ENCODE measurements at regions not wholly inside any gene's neighbourhood (a gene's known extent, or its start where the extent isn't known, plus 50 kb on each side); places are given as distances from the start of the nearest gene placed in this dataset.

GRCh38 chr1:10936998-10937901, 75.2 kb upstream of the TARDBP start:
- Histone ChIP-seq H3K9me3 (ENCODE audit: low read length) (no peaks in the 10 kb centered on the region), H3K4me3 (ENCODE audit: low read length) (no peak overlapping the region), H2AFZ (ENCODE audit: low read depth, low read length) (no peak overlapping the region), H3K36me3 (ENCODE audit: insufficient read depth, low read length) (no peaks in the 10 kb centered on the region), H3K4me1 (ENCODE audit: insufficient read depth, low read length) (peaks cover 6% of the 10 kb centered on the region), H3K27me3 (ENCODE audit: insufficient read depth, low read length) (peaks cover 28% of the 10 kb centered on the region)

GRCh38 chr1:10938741-10939417, 73.6 kb upstream of the TARDBP start:
- Histone ChIP-seq H2AFZ (ENCODE audit: low read depth, low read length) (no peak overlapping the region), H3K36me3 (ENCODE audit: insufficient read depth, low read length) (no peaks in the 10 kb centered on the region), H3K27me3 (ENCODE audit: insufficient read depth, low read length) (peaks cover 28% of the 10 kb centered on the region), H3K4me1 (ENCODE audit: insufficient read depth, low read length) (peaks cover 6% of the 10 kb centered on the region), H3K4me3 (ENCODE audit: low read length) (no peak overlapping the region), H3K9me3 (ENCODE audit: low read length) (no peaks in the 10 kb centered on the region)

- H3K4me1 ChIP-seq (ENCODE audit: insufficient read depth, low read length): peaks cover 6% of the 10 kb centered on the region
- peaks cover 35% of the 10 kb centered on the region for H3K27me3 ChIP-seq (ENCODE audit: insufficient read depth, low read length)
- H3K36me3 ChIP-seq (ENCODE audit: insufficient read depth, low read length): no peaks in the 10 kb centered on the region
- no peak overlapping the region for H3K4me3 ChIP-seq (ENCODE audit: low read length)
- no peaks in the 10 kb centered on the region for H3K9me3 ChIP-seq (ENCODE audit: low read length)
- no peak overlapping the region for H2AFZ ChIP-seq (ENCODE audit: low read depth, low read length)
These were observed 72.6 kb upstream of the TARDBP start for GRCh38 chr1:10939654-10940450.

GRCh38 chr1:10940451-10940804, 72.0 kb upstream of the TARDBP start:
- Histone ChIP-seq H3K27me3 (ENCODE audit: insufficient read depth, low read length) (peaks cover 35% of the 10 kb centered on the region), H3K36me3 (ENCODE audit: insufficient read depth, low read length) (no peaks in the 10 kb centered on the region), H2AFZ (ENCODE audit: low read depth, low read length) (no peak overlapping the region), H3K4me3 (ENCODE audit: low read length) (no peak overlapping the region), H3K9me3 (ENCODE audit: low read length) (no peaks in the 10 kb centered on the region), H3K4me1 (ENCODE audit: insufficient read depth, low read length) (peaks cover 6% of the 10 kb centered on the region)

- Histone ChIP-seq H3K27me3 (ENCODE audit: insufficient read depth, low read length) (peaks cover 35% of the 10 kb centered on the region), H3K4me3 (ENCODE audit: low read length) (no peak overlapping the region), H2AFZ (ENCODE audit: low read depth, low read length) (no peak overlapping the region), H3K36me3 (ENCODE audit: insufficient read depth, low read length) (no peaks in the 10 kb centered on the region), H3K4me1 (ENCODE audit: insufficient read depth, low read length) (peaks cover 6% of the 10 kb centered on the region), H3K9me3 (ENCODE audit: low read length) (no peaks in the 10 kb centered on the region)
These were observed 71.6 kb upstream of the TARDBP start for GRCh38 chr1:10940838-10941237.

- no peak overlapping the region for H2AFZ ChIP-seq (ENCODE audit: low read depth, low read length)
- peaks cover 6% of the 10 kb centered on the region for H3K4me1 ChIP-seq (ENCODE audit: insufficient read depth, low read length)
- no peak overlapping the region for H3K4me3 ChIP-seq (ENCODE audit: low read length)
- no peaks in the 10 kb centered on the region for H3K36me3 ChIP-seq (ENCODE audit: insufficient read depth, low read length)
- no peaks in the 10 kb centered on the region for H3K9me3 ChIP-seq (ENCODE audit: low read length)
- H3K27me3 ChIP-seq (ENCODE audit: insufficient read depth, low read length): peaks cover 35% of the 10 kb centered on the region
These were observed 70.4 kb upstream of the TARDBP start for GRCh38 chr1:10941891-10942541.

- peaks cover 4% of the 10 kb centered on the region for H3K4me1 ChIP-seq (ENCODE audit: insufficient read depth, low read length)
- H3K36me3 ChIP-seq (ENCODE audit: insufficient read depth, low read length): no peaks in the 10 kb centered on the region
- H3K4me3 ChIP-seq (ENCODE audit: low read length): no peak overlapping the region
- H3K9me3 ChIP-seq (ENCODE audit: low read length): no peaks in the 10 kb centered on the region
- peaks cover 40% of the 10 kb centered on the region for H3K27me3 ChIP-seq (ENCODE audit: insufficient read depth, low read length)
- H2AFZ ChIP-seq (ENCODE audit: low read depth, low read length): no peak overlapping the region
These were observed 69.9 kb upstream of the TARDBP start for GRCh38 chr1:10942542-10942912.

- Histone ChIP-seq H3K4me3 (ENCODE audit: low read length) (no peak overlapping the region), H3K9me3 (ENCODE audit: low read length) (no peaks in the 10 kb centered on the region), H3K27me3 (ENCODE audit: insufficient read depth, low read length) (peaks cover 40% of the 10 kb centered on the region), H3K36me3 (ENCODE audit: insufficient read depth, low read length) (no peaks in the 10 kb centered on the region), H2AFZ (ENCODE audit: low read depth, low read length) (no peak overlapping the region), H3K4me1 (ENCODE audit: insufficient read depth, low read length) (peaks cover 4% of the 10 kb centered on the region)
These were observed 69.4 kb upstream of the TARDBP start for GRCh38 chr1:10943041-10943440.

GRCh38 chr1:10943991-10944730, 68.3 kb upstream of the TARDBP start:
- Histone ChIP-seq H3K9me3 (ENCODE audit: low read length) (no peaks in the 10 kb centered on the region), H2AFZ (ENCODE audit: low read depth, low read length) (no peak overlapping the region), H3K4me1 (ENCODE audit: insufficient read depth, low read length) (peaks cover 4% of the 10 kb centered on the region), H3K27me3 (ENCODE audit: insufficient read depth, low read length) (peaks cover 32% of the 10 kb centered on the region), H3K36me3 (ENCODE audit: insufficient read depth, low read length) (no peaks in the 10 kb centered on the region), H3K4me3 (ENCODE audit: low read length) (no peak overlapping the region)

GRCh38 chr1:10945991-10946509, 66.4 kb upstream of the TARDBP start:
- Histone ChIP-seq H3K4me1 (ENCODE audit: insufficient read depth, low read length) (peaks cover 4% of the 10 kb centered on the region), H3K36me3 (ENCODE audit: insufficient read depth, low read length) (no peaks in the 10 kb centered on the region), H2AFZ (ENCODE audit: low read depth, low read length) (no peak overlapping the region), H3K9me3 (ENCODE audit: low read length) (no peaks in the 10 kb centered on the region), H3K4me3 (ENCODE audit: low read length) (no peak overlapping the region), H3K27me3 (ENCODE audit: insufficient read depth, low read length) (peaks cover 14% of the 10 kb centered on the region)

GRCh38 chr1:10947181-10947580, 65.3 kb upstream of the TARDBP start:
- no peaks in the 10 kb centered on the region for H3K9me3 ChIP-seq (ENCODE audit: low read length)
- H3K4me3 ChIP-seq (ENCODE audit: low read length): no peak overlapping the region
- no peaks in the 10 kb centered on the region for H3K4me1 ChIP-seq (ENCODE audit: insufficient read depth, low read length)
- H3K27me3 ChIP-seq (ENCODE audit: insufficient read depth, low read length): peaks cover 13% of the 10 kb centered on the region
- H2AFZ ChIP-seq (ENCODE audit: low read depth, low read length): no peak overlapping the region
- H3K36me3 ChIP-seq (ENCODE audit: insufficient read depth, low read length): no peaks in the 10 kb centered on the region
